GM04503 (cell line): ENCODE measurements at regions not wholly inside any gene's neighbourhood (a gene's known extent, or its start where the extent isn't known, plus 50 kb on each side); places are given as distances from the start of the nearest gene placed in this dataset.
"Not testable (repeated sequence)": the region's sequence is repeated elsewhere in the genome, so short reads cannot be mapped to it uniquely, and the experiment has no call there.

Experiments used
- DNase-seq: peaks from one replicate; pipeline ENCODE4 v3.0.0-alpha.2; 2012; ENCODE audit warnings: low read depth

DNA sequence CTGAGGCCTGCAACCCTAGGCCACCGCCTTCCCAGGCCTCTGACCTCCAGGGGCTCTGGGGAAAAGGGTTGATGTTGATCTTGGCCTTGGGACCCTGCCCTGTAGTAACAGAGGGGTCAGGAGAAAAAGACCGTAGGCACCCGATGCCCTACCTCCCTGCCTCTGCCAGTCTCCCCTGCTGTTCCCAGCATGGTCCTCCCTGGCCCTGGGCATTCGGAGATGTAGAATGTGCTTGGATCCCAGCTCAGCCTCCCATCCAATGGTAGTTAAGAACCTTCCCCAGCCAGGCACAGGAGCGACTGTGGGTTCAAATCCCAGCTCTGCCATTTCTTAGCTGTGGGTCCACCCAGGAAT, 72.0 kb upstream of the TARDBP start:
- no peak for DNase-seq

DNA sequence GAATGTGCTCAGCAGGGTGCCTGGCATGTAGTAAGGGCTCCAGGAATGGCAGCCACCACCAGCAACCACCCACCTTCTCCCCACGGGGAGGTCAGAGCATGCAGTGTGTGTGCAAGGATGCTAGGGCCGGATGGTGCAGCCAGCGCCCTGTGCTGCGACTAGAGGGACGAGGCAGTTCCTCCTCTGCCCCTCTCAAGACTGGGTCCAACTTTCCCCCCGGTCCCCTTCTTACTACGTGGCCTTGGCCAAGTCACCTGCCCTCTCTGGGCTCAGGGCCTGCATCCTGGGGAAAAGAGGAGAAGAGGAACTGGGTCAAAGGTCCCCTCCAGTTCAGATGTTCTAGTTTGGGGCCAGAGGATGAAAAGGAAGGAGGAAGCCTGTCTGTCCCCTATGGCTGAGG, 71.6 kb upstream of the TARDBP start:
- DNase-seq: no peak

DNA sequence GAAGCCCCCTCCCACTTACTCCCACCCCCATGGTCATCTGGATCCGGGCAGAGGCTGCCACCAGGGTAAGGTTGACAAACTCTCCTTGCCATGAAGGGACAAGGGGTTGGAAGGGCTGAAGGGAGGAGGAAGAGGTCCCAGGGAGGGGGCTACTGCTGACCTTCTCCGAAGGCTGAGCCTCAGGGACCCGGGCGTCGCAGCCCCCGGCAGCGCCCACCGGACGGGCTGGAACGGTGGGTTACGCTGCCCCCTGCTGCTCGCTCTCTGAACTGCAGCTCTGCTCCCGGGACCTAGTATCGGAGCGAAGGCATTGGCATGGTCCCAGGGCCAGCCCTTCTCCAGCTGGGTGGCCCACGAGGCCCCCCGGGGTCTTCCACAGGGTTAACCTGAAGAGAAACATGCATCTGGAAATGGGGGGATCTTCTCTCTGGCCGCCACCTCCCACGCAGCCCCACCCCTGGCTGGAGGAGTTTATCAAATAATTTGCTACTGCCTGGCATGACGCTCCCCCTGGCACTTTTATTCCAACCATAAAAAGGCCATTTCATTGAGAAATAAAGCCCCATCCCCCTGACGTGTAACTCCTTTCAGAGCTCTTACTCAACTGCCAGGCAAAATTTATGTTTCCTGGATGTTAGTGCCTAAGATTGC, 70.4 kb upstream of the TARDBP start:
- DNase-seq: no peak

DNA sequence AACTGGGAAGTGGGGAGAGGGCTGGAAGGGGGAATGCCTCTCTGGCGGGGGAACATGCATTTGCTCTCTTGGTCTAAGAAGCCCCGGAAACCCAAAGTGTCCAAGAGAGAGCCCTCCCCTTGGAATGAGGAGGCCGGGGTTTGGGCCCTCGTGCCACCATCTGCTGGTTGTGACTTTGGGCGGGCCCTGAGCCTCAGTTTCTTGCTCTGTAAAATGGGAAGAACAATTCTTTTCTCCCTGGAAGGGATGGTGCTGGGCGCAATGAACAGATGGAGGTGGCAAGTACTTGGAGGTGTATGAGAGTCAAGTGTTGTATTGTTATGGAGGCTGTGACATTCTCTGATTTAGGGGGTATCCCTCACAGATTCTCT, 69.9 kb upstream of the TARDBP start:
- no peak for DNase-seq

DNA sequence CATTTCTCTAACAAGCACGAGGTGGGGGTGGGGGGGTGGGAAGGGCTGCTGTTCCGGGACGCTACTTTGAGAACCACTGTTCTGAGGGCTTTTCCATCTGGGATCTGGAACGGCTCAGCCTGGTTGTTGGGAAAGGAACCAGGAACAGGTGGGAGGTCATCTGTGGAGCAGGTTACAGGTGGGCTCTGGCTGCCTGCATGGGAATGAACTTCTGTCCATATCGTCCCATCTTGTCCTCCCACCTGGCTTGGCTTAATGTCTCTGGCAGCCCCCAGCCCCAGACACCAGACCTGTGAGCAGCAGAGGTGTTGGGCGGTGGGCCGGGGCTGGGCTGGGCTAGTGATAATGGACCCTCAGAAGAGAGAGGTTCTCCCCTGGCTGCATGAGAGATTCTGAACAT, 69.4 kb upstream of the TARDBP start:
- no peak for DNase-seq

DNA sequence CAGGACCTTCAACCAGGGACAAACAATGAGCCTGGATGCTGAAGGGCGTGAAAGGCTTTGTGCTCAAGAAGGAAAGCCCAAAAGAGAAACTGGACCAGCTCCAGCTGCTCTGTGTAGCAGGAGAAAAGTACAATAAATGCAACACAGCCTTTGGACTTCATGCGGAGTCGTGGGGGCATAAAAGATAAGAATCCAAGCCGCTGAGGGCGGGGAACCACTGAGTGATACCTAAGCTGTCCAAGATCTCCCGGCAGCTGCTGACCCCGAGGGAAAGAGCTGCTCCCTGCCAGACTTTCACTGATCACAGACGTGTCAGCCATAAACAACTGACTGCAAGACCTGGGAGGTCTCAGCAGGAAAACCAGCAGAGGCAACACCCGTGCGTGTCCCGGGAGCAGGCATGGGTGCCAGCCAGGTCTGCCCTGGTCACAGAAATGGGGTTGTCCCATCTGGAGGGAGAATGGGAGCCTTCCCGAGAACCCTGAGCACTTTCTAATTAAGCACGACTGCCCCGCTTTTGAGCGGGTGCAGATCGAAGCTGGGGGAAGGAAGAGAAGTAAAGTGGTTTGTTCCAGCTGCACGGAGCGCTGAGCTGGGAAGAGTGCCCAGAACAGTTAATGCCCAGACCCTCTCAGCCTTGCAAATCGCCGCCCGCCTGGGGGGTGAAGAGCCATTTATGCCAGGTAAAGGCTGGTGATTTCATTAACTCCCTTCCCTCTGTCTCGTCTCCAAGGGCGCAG, 68.3 kb upstream of the TARDBP start:
- DNase-seq: no peak

DNA sequence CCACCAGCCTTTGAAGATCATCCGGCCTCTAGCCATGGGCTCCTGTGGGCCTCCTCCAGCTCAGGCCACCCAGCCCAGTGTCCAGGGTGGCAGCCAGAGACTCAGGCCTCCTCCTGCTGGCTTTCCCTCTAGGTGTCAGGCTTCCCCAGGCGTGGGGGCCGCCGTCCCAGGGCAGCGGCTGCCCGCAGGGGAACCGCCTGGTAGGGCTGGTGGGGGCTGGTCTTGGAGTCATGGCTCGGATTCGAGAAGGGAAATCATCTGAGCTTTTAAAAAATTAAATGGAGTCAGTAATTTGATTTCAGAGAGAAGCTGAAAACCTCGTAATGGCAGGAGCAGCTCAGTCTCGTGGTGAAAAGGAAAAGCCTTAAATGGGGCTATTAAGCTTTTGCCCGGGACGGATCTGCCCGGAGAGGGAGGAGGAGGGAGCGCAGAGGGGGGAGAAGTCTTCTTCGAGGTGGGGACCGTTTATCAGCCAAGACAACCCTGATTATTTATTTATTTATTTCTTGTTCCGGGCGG, 66.4 kb upstream of the TARDBP start:
- DNase-seq: no peak

DNA sequence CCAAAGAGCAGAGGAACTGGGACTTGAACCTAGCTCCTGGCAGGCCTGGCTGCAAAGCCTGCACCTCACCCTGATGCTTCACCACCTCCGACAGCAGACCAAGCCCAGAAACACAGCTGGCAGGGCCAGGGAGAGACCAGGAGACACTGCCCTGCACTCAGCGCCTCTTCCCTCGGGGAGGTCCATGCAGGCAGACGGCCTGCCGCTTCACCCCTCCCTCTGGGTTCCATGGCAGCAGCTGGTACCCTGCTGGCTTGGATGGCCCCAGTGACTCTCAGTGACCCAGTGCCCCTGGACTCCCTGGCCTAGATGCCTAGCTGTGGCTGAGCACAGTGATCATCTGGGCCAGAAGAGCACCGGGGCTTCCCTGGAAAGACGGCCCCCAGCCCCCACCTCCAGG, 65.3 kb upstream of the TARDBP start:
- DNase-seq: no peak

DNA sequence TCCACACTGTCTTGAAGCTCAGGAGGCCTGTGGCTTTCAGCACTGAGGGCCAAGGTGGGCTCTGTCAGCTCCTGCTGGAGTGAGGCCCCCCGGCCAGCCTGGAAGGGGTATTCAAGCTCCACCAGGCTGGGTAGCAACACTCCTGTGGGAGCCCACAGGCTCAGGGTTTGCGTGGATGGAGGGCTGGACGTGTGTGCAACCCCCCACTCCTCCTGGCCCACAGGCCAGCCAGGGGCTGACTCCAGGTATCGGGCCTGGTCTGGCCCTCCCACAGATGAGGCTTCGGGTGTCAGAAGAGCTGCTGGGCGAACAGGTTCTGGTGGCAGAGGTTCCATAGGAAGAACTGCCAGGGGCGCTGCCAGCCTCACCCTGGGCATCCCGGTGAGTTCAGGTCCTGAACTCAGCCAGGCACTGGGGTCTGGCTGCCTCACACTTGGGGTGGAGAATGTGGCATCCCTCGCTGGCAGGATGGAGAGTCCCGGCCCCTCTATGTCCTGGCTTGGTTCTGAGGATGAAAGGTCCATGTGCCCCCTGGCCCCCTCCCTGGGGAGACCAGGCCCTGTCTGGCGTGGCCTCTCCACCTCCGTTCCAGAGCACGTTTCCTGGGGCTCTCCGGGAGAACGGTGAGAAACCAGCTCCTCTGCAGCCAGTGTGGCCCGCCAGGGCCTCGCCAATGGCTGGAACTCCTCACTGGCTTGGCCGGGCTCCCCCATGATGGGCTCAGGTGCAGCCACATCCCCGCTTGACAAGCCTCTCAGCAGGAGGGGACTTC, 64.6 kb upstream of the TARDBP start:
- no peak for DNase-seq

DNA sequence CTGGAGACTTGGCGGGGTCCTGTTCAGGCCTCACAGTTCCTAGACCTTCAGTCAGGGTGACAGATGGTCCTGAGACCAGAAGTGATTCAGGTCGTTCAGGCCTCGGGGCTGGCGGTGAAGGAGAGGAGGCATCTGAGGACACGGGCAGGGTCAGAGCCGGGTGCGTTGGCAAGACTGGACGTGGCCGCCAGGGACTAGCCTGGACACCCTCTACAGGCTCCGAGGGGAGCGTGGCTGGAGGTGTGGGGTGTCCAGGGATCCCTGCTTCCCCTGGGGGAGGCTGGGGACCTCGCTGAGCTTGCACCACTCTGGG, 64.0 kb upstream of the TARDBP start:
- no peak for DNase-seq

DNA sequence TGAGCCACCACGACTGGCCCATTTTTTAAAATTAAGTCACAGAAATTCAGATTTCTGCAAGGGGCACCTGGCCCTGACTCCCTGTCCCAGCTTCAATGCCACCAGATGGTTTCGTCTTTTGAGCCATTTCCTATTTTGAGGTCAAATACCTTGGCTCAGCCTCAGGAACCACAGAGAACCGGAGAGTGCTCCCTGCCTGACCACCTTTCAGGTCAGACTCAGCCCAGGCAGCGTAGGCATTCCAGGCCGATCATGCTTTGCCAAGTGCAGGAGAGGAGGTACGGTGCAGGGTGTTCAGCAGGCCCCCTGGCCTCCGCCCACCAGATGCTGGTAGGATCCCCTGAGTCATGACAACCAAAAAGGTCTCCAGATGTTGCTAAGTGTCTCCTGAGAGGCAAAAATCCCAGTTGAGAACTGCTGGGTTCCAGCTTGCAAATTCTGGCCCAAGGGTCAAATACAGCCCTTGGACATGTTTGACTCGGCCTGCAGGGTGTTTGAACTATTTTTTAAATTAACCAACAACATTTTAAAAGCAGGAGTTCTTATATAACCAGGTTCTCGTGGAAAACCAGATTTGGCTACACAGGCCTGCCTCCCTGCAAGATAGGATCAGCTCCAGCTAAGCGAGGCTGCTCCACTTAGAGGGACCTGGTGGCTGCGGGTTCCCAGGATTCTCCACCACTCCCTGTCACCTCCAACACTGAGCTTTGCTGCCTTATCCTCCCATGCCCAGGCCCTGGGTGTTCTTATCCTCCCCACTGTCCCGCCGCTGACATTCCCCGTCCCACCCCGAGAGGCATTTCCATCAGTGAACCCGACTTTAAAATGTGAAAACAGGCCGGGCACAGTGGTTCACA, 61.9 kb upstream of the TARDBP start:
- DNase-seq: no peak

DNA sequence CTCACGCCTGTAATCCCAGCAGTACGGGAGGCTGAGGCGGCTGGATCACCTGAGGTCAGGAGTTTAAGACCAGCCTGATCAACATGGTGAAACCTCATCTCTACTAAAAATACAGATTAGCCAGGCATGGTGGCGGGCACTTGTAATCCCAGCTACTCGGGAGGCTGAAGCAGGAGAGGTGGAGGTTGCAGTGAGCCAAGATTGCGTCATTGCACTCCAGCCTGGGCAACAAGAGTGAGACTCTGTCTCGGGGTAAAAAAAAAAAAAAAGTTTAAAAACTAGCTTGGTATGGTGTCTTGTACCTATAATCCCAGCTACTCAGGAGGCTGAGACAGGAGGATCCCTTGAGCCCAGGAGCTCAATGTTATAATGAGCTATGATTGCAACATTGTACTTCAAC, 61.2 kb upstream of the TARDBP start:
- not testable (repeated sequence) for DNase-seq

DNA sequence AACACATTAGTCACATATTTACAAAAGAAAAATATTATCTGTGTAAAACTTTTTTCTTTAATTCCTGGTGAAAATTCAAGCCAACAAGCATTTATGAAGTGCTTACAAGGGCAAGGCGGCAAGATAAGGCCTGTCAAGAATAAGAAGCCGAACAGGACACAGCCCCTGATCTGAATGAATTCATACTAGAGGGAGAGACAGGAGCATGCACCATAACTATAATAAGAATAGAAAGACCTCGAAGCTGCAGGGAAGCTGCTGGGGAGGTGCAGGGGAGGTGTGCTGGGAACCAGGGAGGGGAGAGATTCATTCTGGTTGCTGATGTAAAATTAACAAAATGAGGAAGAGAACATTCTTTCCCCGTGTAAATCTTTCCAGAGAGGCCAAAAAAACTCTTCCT, 60.5 kb upstream of the TARDBP start:
- DNase-seq: no peak

DNA sequence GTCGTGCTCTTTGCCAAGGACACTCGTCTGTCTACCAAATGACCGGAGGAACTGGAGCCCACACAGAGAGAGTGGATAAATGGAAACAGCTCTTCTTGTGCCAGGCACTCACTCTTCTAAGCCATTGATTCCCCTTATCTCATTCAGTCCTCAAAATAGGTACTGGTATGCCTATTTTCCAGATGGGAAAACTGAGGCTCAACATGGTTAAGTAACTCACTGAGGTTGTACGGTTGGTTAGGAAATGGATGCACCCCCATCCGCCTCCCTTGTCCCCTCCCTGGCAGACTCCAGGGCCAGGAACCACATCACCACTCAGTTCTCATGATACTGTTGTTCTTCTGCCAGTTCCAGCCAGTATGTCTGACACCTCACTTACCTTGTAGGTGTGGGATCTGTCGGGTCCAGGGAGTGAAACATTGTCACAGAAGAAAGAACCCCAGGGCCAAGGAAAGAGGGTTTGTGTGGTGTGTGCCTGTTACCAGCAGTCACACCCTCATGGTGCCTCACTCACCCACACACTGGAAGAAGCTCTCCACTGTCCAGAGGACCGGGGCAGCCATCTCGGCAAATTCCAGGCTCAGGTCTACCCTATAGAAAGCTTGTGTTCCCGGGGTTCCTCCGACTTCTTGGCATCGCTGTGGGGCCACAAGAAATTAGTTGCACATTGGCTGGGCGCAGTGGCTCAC, 58.8 kb upstream of the TARDBP start:
- DNase-seq: no peak

DNA sequence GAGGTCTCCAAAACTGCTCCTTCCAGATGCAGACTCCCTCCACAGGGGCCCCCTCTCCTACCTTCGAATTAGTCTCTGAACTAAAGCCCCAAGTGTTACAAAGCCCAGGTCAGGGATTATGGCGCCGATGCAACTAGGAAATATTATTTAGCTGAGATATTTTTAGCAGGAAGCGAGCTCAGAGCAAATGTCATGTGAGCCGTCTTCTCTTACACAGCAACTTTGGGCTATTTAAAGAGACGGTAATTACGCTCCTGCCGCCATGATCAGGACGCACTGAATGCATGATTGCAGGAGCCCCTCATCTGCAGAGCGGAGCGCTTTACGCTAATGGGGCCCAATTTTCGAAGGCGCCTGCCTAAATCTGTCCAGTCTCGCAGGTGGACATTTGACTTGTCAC, 55.3 kb upstream of the TARDBP start:
- no peak for DNase-seq

DNA sequence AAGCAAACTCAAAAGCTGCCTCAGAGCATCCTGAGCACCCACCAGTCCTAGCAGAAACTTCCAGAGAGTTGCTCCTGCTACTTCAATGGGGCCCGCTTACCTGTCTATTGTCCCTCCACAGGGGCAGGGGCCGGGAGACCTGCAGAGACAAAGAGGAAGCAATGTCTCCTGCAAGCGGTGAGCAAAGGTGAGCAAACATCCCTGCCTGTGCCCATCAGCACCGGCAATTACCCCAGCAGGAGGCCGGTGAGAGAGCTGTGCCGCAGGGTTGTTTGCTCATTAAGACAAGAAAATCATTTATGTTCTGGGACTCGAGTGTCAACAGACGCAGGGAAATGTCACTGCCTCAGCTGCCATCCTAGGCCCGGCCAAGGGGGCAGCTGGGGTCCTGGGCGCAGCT, 53.8 kb upstream of the TARDBP start:
- no peak for DNase-seq

DNA sequence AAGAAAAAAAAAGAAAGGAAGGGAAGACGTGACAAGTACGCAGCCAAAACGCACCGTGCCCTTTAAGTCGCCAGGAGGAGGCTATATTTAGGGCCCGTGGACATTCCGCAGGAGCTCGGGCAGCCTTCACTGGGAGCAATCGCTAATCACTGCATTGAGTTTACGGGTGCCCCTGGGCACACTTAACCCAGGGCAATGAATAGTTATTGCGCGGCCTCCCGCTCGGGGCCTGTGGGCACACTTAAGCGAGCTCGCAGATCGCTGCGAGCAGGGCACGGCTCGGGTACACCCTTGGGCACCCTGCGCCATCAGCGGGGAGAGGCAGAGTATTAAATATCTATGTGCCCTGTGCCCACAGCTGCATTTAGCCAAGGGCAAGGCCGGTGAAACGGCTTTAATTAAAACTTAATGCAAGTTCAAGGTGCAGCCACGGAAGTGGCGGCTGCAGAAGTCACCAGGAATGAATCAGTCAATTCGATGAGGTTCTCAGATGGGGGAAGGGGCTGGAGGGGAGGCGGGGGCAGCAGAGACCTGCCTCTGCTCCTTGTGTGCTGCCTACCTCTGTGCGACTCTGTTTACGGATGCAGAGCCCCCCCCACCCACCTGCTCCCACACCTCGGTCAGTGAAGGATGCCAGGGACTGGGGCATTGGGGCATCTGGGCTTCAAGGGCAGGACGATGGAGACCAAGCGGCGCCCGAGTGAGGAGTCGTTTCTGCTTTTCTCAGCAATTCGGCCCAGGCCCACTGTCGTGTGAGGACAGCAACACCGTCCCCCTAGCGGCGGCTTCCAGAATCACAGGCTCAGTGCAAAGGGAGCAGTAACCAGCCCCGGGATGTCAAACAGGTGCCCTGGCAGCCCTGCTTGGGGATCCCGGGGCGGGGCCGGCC, 51.8 kb upstream of the TARDBP start:
- DNase-seq: no peak

DNA sequence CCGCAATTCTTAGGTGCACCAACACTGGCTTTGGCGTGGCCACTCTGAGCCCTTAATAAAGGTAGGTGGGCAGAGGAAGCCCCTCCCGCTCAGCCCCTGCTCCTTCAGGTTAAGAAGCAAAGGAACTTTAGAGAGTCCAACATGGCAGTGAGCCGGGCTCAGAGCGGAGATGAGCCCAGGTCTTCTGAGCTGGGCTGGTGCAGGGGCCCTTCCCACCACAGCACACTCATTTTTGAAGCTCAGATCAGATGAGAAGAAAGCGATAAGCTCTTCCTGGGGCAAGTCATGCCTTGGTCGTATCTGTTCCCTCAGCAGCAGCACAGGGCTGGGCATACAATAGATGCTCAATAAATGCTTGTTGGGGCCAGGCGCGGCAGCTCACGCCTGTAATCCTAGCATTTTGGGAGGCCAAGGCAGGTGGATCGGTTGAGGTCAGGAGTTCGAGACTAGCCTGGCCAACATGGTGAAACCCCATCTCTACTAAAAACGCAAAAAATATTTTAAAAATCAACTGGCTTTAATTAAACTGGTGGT, 51.1 kb upstream of the TARDBP start:
- DNase-seq: no peak

DNA sequence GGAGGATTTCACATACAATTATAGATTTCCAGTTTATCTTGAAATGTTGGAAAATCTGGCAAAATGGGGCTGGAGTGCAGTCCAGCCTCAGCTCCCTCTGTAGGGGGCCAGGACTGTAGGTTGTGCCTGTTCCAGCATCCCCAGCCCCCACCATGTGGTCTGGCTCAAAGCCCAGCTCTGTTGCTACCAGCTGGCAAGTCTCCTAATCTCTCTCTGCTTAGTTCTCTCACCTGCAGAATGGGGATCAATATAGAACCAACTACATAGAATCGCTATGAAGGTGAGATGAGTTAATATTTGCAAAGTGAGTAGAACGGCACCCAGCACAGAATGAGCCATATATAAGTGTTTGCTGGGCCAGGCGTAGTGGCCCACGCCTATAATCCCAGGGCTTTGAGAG, 50.0 kb upstream of the TARDBP start:
- no peak for DNase-seq
